ENCODE measurements at regions not wholly inside any gene's neighbourhood (a gene's known extent, or its start where the extent isn't known, plus 50 kb on each side); places are given as distances from the start of the nearest gene placed in this dataset.

DNA sequence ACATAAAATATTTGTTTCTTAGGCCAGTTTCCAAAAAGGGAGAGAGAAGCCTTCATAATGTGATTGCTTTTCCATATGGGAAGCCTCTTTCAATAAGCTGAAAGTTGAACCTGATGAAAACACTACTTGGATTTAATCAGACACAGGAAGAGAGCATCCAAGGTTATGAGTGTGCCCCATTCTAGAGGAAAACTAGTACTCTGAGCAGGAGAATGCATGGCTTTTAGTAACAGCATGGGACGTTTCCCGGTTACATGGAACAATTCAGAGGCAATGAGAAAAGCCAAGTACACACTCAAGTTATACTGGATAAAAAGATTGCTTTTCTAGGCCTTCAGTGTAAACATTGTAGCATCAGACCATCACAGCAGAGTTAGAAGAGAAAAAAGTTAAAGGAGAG is 315.8 kb downstream of the ZNF516 start:
- DNase-seq, result peak; percentile 2

DNA sequence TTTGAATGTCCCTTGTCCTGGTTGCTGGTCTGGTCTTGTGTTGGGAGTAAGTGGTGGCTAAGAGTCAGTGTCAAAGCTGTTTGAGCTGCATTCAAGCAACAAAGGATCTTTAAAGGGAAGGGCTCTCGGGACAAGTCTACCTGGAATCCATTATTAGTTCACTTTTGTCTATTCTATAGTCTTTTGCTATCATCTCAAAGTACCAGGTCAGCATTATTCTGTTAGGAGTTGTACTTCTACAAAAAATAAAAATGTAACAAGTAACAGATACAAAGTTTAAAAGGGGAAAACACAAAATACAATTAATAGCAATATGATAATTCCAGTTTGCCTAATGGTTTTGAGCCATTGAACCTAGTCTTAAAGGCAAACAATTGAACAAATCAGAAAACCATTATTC is 317.9 kb downstream of the ZNF516 start:
- DNase-seq, result no peak

GRCh38 chr18:76174451-76174850 is 320.6 kb downstream of the ZNF516 start:
- DNase-seq, result no peak

GRCh38 chr18:76169733-76170132 is 325.3 kb downstream of the ZNF516 start:
- DNase-seq, result no peak

DNA sequence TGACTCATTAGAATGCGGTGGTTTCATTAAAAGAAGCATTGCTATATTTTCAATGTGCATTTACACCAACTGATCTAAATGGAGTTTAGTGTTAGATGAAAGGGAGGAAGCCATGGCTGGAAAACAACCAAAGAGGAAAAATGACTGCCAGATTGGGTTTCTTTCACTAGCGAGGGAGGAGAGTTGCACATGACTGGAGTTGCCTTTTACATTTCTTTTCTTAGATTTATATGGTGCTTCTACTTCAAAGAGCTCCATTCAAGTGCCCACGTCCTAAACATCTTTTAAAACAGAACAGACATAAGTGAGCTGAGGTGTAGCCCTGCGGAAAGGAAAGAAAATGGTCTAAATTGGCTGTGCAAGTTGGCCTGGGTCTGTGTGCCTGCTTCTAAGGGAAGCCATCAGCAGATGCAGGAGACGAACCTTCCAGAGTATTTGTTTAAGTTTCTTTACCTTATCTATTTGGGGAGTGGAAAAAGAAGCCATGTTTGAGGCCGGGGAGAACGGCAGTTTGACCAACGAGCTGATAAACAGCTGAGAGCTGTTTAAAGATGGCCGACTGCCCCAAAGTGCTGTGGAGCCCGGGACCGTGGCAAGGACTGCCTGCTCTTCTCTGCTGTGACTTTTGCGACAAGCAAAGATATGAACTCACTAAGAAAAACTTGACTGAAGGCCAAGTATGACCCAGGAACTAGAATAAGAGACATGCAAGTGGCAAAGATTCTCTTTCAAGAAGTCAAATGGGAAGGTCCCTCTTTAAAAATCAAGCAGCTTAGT is 327.0 kb downstream of the ZNF516 start:
- no peak for DNase-seq

DNA sequence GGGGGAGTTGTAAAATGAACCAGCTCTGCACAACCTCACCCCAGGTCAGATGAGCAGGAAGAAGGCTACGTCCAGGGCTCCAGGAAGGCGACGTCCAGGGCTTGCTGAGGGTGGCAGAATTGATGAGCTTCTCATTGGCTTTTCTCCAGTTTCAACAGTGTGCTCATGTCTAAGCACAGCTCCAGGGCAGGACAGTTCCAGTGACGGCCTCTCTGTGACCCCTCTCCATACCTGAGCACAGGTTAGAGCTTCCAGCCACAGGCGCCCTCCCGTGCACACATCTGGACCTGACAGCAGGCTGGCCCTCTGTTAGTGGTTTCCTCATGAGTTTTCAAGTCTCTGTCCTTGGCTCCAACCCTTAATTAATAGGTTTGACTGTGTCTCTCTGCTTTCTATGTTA is 327.6 kb downstream of the ZNF516 start:
- no peak for DNase-seq

DNA sequence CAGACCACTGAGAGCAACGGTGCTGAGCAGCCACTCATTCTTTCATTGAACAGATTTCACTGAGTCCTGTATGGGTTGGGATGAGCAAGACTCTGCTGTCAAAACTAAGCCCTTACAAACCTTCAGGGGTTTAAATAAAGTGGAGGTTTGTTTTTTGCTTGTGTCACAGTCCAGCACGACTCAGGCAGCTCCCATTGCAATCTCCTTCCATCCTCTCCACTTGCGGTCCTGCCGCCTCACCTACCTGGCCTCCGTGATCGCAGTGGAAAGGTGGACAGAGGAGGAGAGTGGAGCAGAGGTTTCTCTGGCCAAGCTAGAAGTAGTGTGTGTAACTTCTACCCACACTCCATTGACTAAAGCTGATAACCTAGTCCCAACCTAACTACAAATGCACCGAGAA is 332.2 kb downstream of the ZNF516 start:
- no peak for DNase-seq

GRCh38 chr18:76161983-76162382 is 333.1 kb downstream of the ZNF516 start:
- DNase-seq, result no peak

- no peak for DNase-seq
These were observed 341.4 kb downstream of the ZNF516 start for GRCh38 chr18:76153691-76154090.

DNA sequence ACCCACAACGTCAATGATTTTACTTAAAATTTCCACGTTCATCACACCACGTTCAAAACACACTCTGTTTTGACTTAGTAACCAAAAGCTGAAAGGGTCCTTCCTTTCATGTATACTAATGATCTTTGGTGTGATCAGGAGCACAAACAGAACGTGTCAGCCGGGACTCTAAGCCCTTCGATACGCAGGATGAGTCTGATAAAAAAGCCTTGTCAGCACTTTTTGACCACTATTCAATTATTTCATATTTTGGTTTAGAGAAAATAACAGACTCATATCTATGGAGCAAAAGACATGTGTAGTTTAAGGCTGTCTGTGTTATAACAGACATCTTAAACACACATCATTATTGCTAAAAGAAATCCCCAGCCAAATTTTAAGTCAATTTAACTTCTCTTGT is 345.3 kb downstream of the ZNF516 start:
- no peak for DNase-seq

GRCh38 chr18:76149284-76149683 is 345.8 kb downstream of the ZNF516 start:
- no peak for DNase-seq

- peak; percentile 42 for DNase-seq
These were observed 349.3 kb downstream of the ZNF516 start for GRCh38 chr18:76145521-76146376.

DNA sequence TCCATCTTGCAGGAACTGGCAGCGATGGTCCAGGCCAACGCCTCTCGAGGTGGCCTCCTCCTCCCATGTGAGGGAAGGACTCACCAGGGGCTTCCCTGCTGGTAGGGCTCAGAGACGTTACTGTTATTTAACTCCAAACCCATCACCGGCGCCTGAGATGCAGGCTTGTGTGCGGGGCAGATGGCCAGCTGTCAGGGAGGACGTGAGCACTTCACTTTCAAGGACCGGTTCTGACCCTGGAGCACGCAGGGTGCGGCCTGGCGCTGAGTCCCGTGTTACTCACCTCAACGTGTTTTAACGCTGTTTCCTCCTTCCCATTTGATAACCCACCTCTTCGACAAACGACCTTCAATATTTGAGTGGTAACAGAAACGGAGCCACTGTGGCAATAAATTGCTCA is 350.2 kb downstream of the ZNF516 start:
- no peak for DNase-seq

GRCh38 chr18:76142611-76143010 is 352.4 kb downstream of the ZNF516 start:
- DNase-seq, result no peak

DNA sequence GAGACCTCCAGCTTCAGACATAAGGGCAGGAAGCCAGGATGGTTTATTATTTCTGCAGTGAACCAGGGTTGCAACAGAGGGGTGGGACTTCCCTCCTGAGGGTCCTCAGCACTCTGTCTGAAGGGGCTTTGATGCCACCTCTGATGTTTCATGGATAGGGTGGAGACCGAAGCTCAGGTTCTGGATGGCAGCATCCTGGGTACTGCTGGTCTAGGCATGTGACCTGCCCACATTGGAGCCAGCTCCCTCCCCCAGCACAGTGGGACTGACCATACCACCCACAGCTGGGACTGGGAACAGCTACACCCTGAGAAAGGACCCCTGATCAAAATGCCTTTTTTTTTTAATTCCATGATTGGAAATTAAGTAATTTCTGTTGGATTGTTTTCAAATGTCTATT is 355.2 kb downstream of the ZNF516 start:
- DNase-seq, result no peak

GRCh38 chr18:76137216-76137615 is 357.8 kb downstream of the ZNF516 start:
- no peak for DNase-seq

- DNase-seq, result no peak
These were observed 358.3 kb downstream of the ZNF516 start for GRCh38 chr18:76136701-76137100.

DNA sequence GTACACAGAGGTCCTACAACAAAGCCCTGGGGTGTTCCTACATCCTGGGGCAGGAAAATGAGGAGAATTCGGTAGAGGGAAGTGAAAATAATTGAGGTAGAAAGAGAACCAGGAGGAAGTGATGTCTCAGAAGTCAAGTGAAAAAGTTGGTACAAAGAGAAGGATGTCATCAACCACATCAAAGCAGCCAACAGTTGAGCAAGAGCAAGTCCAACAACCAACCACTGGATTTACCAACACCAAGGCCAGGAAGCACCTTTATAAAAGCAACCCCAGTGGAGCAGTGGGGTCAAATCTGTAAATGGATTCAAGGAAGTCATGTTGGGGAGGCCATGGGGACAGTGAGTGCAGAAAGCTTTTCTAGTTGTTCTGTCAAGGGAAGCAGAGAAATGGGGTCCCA is 360.4 kb downstream of the ZNF516 start:
- DNase-seq, result no peak

GRCh38 chr18:76133873-76134272 is 361.2 kb downstream of the ZNF516 start:
- DNase-seq, result no peak

- no peak for DNase-seq
These were observed 363.3 kb downstream of the ZNF516 start for GRCh38 chr18:76131738-76132137.

GRCh38 chr18:76130845-76131244 is 364.2 kb downstream of the ZNF516 start:
- no peak for DNase-seq

DNA sequence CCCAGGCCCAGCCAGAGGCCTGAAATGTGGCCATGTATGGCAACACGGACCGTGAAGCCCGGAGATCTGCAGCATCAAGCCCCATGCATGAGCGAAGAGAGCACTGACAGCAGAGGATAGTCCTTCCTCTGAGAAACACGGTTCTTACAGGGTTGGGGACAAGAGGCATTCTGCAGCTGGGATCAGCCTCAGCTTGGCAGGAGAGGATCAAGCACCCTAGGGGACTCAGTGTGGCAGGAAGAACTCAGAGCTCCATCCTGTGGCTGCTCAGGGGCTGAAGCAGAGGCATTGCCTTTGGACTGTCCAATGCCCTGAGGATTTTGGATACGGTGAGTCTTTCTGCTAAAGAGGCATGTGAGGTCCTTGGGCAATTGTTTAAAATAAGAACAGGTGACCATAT is 368.7 kb downstream of the ZNF516 start:
- DNase-seq, result peak; percentile 35

GRCh38 chr18:76121011-76121410 is 374.0 kb downstream of the ZNF516 start:
- DNase-seq, result no peak

- DNase-seq, result no peak
These were observed 379.5 kb downstream of the ZNF516 start for GRCh38 chr18:76115580-76115979.
